Peyer's patch (tissue), 4 donors: ENCODE measurements at regions not wholly inside any gene's neighbourhood (a gene's known extent, or its start where the extent isn't known, plus 50 kb on each side); places are given as distances from the start of the nearest gene placed in this dataset.

Experiments
- DNase-seq, 3 donors: peaks; one replicate each; pipeline ENCODE4 v3.0.0-alpha.2; 2017 to 2019
- H3K27ac ChIP-seq, 4 donors: fragments of 200-600 bp; sonication (generic); one replicate each; pipeline ENCODE4 v1.5.1; 2016 to 2019
- H3K27me3 ChIP-seq, 2 donors: fragments of 200-600 bp; sonication (generic); one replicate each; pipeline ENCODE4 v1.5.1; 2019
- H3K36me3 ChIP-seq, 3 donors: fragments of 200-600 bp; sonication (generic); one replicate each; pipeline ENCODE4 v1.5.1; 2016 to 2019
- H3K4me1 ChIP-seq, 4 donors: fragments of 200-600 bp; sonication (generic); one replicate each; pipeline ENCODE4 v1.5.1; 2016 to 2019
- H3K4me3 ChIP-seq, 4 donors: fragments of 200-600 bp; sonication (generic); 1 replicate in 3 of 4; 2 replicates in 1 of 4; pipeline ENCODE4 v1.5.1; 2016 to 2019; ENCODE audit warnings: mild to moderate bottlenecking in 1 of 4
- H3K9me3 ChIP-seq, 4 donors: fragments of 200-600 bp; sonication (generic); one replicate each; pipeline ENCODE4 v1.5.1; 2016 to 2019; ENCODE audit warnings: mild to moderate bottlenecking in 1 of 4
- POLR2A ChIP-seq, 2 donors: fragments of 450-650 bp; IDR thresholded peaks; one replicate each; pipeline ENCODE4 v1.5.1; 2017; ENCODE audit warnings: antibody characterized with exemption in 2 of 2, mild to moderate bottlenecking in 2 of 2, moderate library complexity in 2 of 2
- TF ChIP-seq, protein P1 (sequence below), 6 experiments: fragments of 450-650 bp in 4 of 6; fragments of 200-600 bp in 2 of 6; sonication (generic) in 1 of 6; IDR thresholded peaks; one replicate each; pipeline ENCODE4 v1.5.1; 2017 to 2019; ENCODE audit warnings: antibody characterized with exemption in 6 of 6, mild to moderate bottlenecking in 3 of 6, moderate library complexity in 1 of 6

DNA sequence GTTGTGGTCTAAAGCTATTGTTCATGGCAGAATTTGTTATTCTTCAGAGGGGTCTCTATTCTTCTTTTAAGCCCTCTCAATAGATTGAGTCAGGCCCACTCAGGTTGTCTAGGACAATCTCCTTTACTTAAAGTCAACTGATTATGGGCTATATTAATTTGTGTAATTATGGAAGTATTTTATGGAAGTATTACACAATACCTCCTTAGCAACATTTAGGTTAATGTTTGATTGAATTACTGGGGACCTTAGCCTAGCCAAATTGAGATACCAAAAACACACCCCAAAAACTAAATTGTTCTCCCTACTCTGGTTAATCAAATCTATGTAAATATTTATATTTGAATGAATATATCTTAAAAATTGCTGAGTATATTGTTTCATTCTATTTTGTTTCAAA lies 347.1 kb upstream of the GRIN3A start:
- TF ChIP-seq, protein P1, sequence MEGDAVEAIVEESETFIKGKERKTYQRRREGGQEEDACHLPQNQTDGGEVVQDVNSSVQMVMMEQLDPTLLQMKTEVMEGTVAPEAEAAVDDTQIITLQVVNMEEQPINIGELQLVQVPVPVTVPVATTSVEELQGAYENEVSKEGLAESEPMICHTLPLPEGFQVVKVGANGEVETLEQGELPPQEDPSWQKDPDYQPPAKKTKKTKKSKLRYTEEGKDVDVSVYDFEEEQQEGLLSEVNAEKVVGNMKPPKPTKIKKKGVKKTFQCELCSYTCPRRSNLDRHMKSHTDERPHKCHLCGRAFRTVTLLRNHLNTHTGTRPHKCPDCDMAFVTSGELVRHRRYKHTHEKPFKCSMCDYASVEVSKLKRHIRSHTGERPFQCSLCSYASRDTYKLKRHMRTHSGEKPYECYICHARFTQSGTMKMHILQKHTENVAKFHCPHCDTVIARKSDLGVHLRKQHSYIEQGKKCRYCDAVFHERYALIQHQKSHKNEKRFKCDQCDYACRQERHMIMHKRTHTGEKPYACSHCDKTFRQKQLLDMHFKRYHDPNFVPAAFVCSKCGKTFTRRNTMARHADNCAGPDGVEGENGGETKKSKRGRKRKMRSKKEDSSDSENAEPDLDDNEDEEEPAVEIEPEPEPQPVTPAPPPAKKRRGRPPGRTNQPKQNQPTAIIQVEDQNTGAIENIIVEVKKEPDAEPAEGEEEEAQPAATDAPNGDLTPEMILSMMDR (IDR thresholded peaks at IDR 0.05): no peak
- no peak for TF ChIP-seq POLR2A (IDR thresholded peaks at IDR 0.05)
- no peaks in the 10 kb centered on the region for H3K9me3 ChIP-seq
- H3K4me3 ChIP-seq: no peak overlapping the region
- no peaks in the 10 kb centered on the region for H3K27me3 ChIP-seq
- no peaks in the 10 kb centered on the region for H3K36me3 ChIP-seq
- H3K4me1 ChIP-seq: no peaks in the 10 kb centered on the region
- H3K27ac ChIP-seq: no peak overlapping the region
- no peak for DNase-seq

DNA sequence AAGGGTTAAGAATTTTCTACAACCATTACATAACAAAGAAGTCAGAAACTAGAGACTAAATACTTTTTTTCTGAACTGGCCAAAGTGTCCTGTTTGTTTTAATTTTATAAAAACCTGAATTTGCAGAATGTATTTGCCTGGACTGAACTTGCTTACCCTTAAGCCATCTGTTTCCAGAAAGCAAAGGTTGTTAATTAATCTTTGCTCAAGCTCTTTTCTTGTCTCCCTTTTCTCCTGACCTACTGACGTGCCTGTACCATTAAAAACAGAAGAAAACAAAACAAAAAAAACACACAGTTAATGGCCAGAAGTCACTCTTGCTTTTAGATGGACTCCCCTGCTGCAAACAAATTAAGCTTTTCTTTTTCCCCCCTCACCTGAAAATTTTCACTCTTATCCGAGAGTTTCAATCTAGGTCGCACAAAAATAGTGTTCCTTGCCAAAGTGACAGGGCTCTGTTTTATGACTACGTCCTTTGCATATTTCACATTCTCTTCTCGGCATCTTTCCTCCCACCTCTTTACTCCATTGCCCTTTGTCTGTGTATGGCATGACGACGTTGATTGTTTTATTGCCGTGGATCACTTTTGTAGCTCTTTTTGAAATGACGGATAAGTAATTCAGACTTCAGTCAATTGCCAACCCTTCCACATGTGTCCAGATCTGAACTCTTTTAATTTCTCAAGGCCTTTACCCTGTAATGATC lies 333.8 kb upstream of the GRIN3A start:
- Histone ChIP-seq H3K9me3 (no peaks in the 10 kb centered on the region), H3K27me3 (no peaks in the 10 kb centered on the region), H3K4me1 (no peaks in the 10 kb centered on the region), H3K27ac (no peak overlapping the region), H3K4me3 (no peak overlapping the region), H3K36me3 (no peaks in the 10 kb centered on the region)
- TF ChIP-seq, protein P1 (IDR thresholded peaks at IDR 0.05): no peak
- no peak for TF ChIP-seq POLR2A (IDR thresholded peaks at IDR 0.05)
- no peak for DNase-seq

DNA sequence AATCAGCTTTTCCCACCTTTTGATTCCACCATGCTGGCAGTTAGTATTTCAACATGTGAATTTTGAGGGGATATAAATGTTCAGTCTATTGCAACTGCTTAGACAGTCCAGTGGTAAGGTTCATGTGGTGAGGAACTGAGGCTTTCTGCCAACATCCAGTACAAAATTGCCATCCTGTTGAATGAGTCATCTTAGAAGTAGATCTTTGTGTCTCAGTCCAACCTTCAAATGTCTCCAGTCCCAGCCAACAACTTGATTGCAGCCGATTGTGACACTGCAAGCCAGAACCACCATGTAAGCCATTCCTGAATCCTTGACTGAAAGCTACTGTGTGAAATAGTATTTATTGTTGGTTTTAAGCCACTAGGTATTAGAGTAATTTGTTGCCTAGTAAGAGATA lies 331.5 kb upstream of the GRIN3A start:
- no peaks in the 10 kb centered on the region for H3K4me1 ChIP-seq
- no peak for DNase-seq
- TF ChIP-seq POLR2A (IDR thresholded peaks at IDR 0.05): no peak
- TF ChIP-seq, protein P1 (IDR thresholded peaks at IDR 0.05): no peak
- no peaks in the 10 kb centered on the region for H3K36me3 ChIP-seq
- no peak overlapping the region for H3K4me3 ChIP-seq
- H3K27ac ChIP-seq: no peak overlapping the region
- no peaks in the 10 kb centered on the region for H3K27me3 ChIP-seq
- no peaks in the 10 kb centered on the region for H3K9me3 ChIP-seq

DNA sequence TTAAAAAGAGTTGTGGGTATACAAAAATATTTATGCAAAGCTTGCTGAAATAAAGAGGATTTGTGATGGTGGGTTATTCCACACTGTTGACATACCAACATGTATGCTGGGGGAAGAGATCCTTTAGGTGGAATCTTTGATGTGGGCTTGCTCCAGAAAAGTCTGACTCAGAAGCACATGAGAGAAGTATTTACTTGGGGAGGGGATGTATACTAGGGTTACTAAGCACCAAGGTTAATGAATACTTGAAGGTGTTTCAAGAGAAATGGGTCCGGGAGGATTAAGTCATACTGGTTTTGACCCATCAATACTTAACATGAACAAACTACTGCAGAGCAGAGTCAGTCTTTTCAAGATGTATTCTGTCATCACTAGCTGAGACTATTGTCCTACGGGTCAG lies 316.4 kb upstream of the GRIN3A start:
- DNase-seq: no peak
- Histone ChIP-seq H3K27me3 (peaks cover 0 to 7% of the 10 kb centered on the region in 2 donors), H3K36me3 (no peaks in the 10 kb centered on the region), H3K4me3 (no peak overlapping the region), H3K4me1 (no peaks in the 10 kb centered on the region), H3K9me3 (no peaks in the 10 kb centered on the region), H3K27ac (no peak overlapping the region)
- no peak for TF ChIP-seq POLR2A (IDR thresholded peaks at IDR 0.05)
- TF ChIP-seq, protein P1 (IDR thresholded peaks at IDR 0.05): no peak

DNA sequence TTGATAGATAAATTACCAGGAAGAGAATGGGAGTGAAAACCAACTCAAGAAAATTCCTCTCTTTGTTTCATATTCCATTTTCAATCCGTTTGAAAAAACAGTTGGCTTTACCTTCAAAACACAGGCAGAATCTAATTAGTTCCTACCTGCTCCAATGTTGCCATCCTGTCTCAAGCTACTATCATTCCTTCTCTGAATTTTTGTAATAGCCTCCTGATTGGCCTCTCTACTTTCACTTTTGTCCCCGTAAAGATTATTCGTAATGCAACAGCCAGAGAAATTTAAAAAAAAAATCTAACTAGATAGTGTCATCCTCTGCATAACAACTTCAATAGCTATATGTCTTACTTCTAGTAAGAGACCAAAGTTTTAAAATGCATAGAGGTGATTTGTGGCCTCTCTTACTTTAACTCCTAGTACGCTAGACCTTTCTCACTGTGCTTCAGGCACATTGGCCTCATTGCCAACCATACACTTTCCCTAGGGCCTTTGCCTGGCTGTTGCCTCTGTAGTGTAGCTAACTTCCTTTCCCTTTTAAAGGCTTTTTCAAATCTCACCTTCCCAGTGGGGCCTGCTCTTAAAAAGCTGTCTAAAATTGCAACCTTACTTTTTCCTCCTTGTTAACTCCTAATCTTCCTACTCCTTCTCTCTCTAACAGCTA lies 311.3 kb upstream of the GRIN3A start:
- Histone ChIP-seq H3K9me3 (no peaks in the 10 kb centered on the region), H3K4me1 (no peaks in the 10 kb centered on the region), H3K27me3 (peaks cover 0 to 7% of the 10 kb centered on the region in 2 donors), H3K27ac (no peak overlapping the region), H3K36me3 (no peaks in the 10 kb centered on the region), H3K4me3 (no peak overlapping the region)
- TF ChIP-seq POLR2A (IDR thresholded peaks at IDR 0.05): no peak
- TF ChIP-seq, protein P1 (IDR thresholded peaks at IDR 0.05): no peak
- DNase-seq: no peak
